HG03575 (cell line): ENCODE measurements at regions not wholly inside any gene's neighbourhood (a gene's known extent, or its start where the extent isn't known, plus 50 kb on each side); places are given as distances from the start of the nearest gene placed in this dataset.

ENCODE experiments used
- ATAC-seq: cut with Tn5 transposase; IDR thresholded peaks from one replicate; pipeline ENCODE4 v1.9.1; 2021; ENCODE audit not compliant: unreplicated experiment, insufficient number of reproducible peaks, low FRiP score; ENCODE audit errors: extremely low read depth

DNA sequence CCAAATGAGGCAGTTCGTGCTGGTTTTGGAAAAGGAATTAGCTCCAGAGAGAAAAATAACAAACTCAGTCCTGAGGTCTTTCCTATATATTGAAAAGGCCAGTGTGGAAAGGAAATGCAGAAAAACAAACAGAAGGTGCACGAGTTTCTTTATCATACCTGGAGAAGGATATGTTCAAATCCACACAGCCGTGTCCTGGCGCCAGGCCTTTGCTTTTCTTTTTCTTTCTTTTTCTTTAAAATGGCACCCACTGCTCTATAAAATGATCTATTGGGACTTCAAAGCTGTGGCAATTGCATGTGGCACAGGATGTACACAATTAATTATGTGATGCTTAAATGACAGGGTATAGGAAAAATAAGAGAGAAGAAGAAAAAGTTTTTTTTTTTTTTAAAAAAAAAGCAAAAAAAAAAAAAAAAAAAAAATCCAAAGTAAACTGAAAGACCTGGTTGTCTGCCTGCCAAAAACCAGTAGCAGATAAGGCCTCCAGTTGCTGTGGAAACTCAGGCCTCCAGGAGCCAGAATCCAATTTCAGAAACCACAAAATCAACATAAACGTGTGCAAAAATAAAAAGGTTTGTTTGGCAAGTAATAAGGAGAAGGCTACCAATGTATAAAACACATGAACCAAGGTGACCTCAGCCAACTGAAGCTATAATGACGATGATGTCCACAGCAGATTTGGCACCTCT is 957.6 kb upstream of the SOX9 start:
- no peak for ATAC-seq

- ATAC-seq: no peak
These were observed 957.1 kb upstream of the SOX9 start for GRCh38 chr17:71163813-71164122.

DNA sequence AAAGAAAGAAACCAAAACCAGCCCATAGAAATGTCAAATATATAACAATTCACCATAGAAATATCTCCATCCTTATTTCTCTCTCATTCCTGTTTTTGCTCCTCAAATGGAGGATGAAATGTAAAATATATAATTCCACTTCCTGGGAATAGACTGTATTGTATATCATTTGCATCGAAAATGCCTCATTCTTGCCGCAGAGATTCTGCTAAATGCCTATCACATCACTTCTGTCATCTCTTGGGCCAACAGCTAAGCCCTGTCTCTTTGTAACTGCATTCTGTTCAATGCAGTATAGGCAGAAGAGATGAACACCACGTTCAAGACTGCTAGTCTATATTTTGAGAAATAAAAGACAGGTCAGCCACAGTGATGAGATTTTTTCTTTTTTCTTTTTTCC is 956.3 kb upstream of the SOX9 start:
- ATAC-seq: no peak

- no peak for ATAC-seq
These were observed 954.5 kb upstream of the SOX9 start for GRCh38 chr17:71166311-71166710.

DNA sequence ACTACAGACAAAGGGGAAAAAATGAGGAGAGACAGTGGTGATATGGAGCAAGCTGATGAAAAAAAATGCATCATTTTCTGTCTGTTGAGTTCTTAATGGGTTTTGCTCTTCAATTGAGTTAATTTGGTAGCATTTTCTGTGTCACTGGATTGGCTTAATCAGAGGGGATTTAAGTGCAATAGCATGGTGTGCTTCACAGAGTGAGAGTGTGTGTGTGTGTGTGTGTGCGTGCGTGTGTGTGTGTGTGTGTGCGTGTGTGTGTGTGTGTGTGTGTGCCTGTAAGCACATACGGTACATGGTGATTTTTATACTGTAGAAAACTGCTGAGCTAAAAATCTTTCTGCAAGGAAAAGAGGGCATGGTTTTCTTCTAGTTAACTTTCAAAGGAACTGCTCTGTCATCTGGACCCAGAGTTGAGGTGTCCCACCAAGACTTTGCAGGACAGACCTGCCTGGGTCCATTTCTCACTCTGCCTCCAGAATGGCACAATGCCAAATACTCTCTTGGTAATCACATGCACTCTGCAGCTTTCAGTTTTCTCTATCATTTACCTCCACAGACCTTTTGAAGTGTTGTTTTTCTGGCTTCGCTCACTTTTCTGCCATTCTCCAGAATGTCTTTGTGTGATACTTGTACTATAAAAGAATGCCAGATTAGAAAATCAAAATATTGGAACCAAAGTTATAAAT is 952.6 kb upstream of the SOX9 start:
- no peak for ATAC-seq

GRCh38 chr17:71170070-71170469 is 950.8 kb upstream of the SOX9 start:
- ATAC-seq: no peak

GRCh38 chr17:71171270-71171669 is 949.5 kb upstream of the SOX9 start:
- ATAC-seq: no peak

DNA sequence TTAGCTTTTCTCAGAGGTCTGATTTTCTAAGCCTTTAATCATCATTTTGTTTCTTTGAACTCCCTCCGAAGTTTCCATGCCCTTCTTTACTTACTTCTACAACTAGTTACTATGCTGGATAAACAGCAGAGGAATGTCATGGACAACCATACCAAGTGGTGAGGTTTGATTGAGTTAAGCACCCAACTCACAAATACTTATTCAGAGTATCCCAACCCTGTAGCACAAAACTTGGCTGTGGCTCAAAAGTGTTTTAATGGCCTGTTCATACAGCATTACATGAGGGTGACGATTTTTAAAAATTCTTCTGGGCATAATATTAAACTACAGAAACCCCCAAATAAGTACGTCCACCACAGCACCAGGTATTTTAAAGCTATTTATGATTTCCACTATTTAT is 946.8 kb upstream of the SOX9 start:
- no peak for ATAC-seq

DNA sequence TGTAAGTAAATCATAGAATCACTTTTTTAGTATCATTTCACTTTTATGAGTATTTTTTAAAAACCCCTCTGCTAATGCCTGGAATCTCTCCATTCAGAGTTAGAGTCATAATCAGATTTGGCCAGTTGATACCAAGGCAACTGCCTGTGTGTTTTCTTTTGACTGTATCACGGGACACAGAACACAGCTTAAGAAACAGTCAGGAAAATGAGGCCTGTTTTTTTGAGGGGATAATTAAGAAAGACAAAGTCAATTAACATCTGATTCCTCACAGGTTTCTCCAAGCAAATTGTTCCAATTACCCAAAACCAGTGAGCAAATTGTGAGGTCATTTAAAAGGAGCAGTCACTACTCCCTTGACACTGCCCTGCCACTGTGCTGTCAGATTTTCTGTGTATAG is 944.5 kb upstream of the SOX9 start:
- no peak for ATAC-seq

GRCh38 chr17:71176928-71177443 is 943.8 kb upstream of the SOX9 start:
- no peak for ATAC-seq

GRCh38 chr17:71180801-71181385 is 939.9 kb upstream of the SOX9 start:
- ATAC-seq: no peak

DNA sequence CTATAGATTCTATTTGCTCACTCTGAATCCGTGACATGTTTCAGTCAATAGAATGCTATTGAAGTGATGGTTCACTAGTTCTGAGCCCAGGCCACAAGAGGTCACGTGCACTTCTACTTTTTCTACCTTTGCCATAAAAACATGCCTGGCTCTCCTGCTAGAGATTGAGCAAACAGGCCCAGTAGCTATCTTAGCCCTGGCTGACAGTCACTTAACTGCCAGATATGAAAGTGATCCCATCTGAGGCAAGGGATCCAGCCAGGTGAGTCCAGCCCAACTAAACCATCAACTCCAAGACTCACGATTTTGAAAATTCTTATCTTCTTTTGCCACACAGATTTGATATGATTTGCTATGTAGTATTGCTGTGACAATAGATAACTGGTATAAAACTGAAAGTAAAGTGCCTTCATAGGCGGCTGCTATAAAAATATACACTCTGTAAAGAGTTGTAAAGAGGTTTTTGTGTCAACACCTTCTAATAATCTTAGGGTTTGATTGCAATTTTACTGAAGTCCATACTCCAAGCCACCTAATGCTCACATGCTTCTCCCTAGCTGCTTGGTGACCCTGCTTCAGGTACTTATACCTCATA is 937.7 kb upstream of the SOX9 start:
- no peak for ATAC-seq

DNA sequence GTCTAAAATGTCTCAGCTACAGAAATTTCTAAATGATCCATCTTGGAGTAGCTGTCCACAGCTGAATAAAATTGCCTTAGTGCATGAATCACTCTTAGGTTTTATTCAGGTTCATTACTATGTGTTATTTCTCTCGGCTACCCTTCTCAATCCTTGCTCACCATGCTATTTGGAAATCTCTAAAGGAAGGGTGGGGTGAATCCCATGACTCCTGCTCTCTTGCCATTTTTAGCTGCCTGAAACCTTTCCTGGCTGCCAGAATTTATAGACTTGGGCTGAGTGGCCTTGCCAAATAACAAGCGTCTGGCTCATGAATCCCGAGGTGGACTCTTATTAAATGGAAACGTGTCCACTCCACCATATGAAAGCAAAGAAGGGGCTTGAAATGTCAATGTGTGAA is 936.1 kb upstream of the SOX9 start:
- ATAC-seq: no peak

GRCh38 chr17:71187145-71187878 is 933.5 kb upstream of the SOX9 start:
- ATAC-seq: no peak

DNA sequence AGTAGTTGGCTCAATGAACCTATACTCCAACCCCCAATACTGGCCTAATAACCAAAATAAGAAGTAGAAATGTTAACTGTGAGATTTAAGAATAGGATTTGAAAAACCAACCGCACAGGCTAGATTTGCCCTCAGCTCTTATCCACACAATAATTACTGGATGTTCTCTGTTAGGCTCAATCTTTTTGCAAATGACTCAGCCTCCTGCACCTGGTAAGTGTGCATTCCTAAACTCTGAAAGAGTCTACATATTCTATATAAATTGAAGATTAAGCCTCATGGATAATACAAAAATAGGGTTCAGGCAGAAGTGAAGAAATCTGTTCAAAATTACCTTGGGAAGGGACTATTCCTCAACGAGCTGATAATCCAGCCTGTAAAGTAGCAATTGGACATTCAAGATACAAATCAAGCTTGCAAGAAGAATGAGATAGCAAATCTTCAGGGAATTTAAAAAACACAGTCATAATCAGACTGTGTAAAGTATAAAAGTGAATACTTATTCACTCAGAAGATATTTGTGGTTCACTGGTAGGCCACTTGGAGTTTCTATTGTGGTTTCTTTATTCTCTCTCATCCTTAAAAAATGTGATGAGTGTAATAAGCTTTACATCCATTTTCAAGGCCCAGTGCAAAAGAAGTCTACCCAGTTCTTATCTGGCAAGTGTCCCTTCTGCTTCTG is 931.9 kb upstream of the SOX9 start:
- no peak for ATAC-seq

DNA sequence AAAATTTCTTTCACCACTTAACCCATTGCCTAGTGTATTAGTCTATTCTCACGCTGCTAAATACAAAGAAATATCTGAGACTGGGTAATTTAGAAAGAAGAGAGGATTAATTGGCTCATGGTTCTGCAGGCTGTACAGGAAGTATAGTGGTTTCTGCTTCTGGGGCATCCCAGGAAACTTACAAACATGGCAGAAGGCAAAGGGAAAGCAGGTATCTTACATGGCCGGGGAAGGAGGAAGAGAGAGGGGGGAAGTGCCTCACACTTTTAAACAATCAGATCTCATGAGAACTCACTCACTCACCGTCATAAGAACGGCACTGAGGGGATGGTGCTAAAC is 931.4 kb upstream of the SOX9 start:
- ATAC-seq: no peak

GRCh38 chr17:71192039-71192555 is 928.7 kb upstream of the SOX9 start:
- no peak for ATAC-seq

GRCh38 chr17:71192848-71193247 is 928.0 kb upstream of the SOX9 start:
- no peak for ATAC-seq

GRCh38 chr17:71200597-71200996 is 920.2 kb upstream of the SOX9 start:
- ATAC-seq: no peak
